HEK293 (cell line): ENCODE measurements at regions not wholly inside any gene's neighbourhood (a gene's known extent, or its start where the extent isn't known, plus 50 kb on each side); places are given as distances from the start of the nearest gene placed in this dataset.

Experiments
- CTCF ChIA-PET: fragments of 350-600 bp; formaldehyde crosslinking; extraction: SDS; loops from one replicate; lab custom pipeline; 2021; ENCODE audit warnings: antibody characterized with exemption; lab: Yijun Ruan, JAX
- POLR2A ChIA-PET: fragments of 300-600 bp; formaldehyde crosslinking; extraction: SDS; loops from one replicate; lab custom pipeline; 2020; ENCODE audit warnings: antibody characterized with exemption, inconsistent platforms; lab: Yijun Ruan, JAX
- H3K27ac ChIP-seq: fragments of 200-500 bp; sonication (Bioruptor generic); 2 replicates; pipeline ENCODE4 v1.5.1; 2014; ENCODE audit warnings: low read depth, low read length, control low read depth, inconsistent platforms; ENCODE audit errors: extremely low read depth
- H3K36me3 ChIP-seq, 2 experiments: fragments of 200-500 bp in 1 of 2; sonication (Bioruptor generic) in 1 of 2; 1 replicate in 1 of 2; 2 replicates in 1 of 2; pipeline ENCODE4 v1.5.1; 2014 to 2017; ENCODE audit warnings: inconsistent platforms in 2 of 2, low read length in 2 of 2; ENCODE audit not compliant: control insufficient read depth in 2 of 2, insufficient read depth in 1 of 2
- H3K4me1 ChIP-seq: fragments of 200-500 bp; sonication (Bioruptor generic); 2 replicates; pipeline ENCODE4 v1.5.1; 2014; ENCODE audit warnings: mild to moderate bottlenecking, low read length, inconsistent platforms; ENCODE audit not compliant: control insufficient read depth, insufficient read depth
- H3K4me3 ChIP-seq: 2 replicates; pipeline ENCODE4 v1.5.1; 2011; ENCODE audit warnings: low read depth, mild to moderate bottlenecking, control low read depth, low read length, moderate library complexity
- H3K9me3 ChIP-seq: fragments of 200-500 bp; sonication (Bioruptor generic); 2 replicates; pipeline ENCODE4 v1.5.1; 2014; ENCODE audit warnings: low read depth, low read length, inconsistent platforms; ENCODE audit not compliant: control insufficient read depth, insufficient read depth
- HIC1 ChIP-seq: fragments of 450-650 bp; formaldehyde crosslinking; IDR thresholded peaks from 2 replicates; pipeline ENCODE4 v1.5.1; 2016; ENCODE audit warnings: missing biosample characterization, missing genetic modification characterization
- MYNN ChIP-seq: fragments of 450-650 bp; formaldehyde crosslinking; IDR thresholded peaks from 2 replicates; pipeline ENCODE4 v1.5.1; 2016; ENCODE audit warnings: missing biosample characterization, missing genetic modification characterization, borderline replicate concordance
- ZBTB48 ChIP-seq: fragments of 450-650 bp; formaldehyde crosslinking; IDR thresholded peaks from 2 replicates; pipeline ENCODE4 v1.5.1; 2016; ENCODE audit warnings: missing biosample characterization, missing genetic modification characterization
- ZIC2 ChIP-seq: fragments of 450-650 bp; formaldehyde crosslinking; IDR thresholded peaks from 2 replicates; pipeline ENCODE4 v1.5.1; 2016; ENCODE audit warnings: missing biosample characterization, missing genetic modification characterization
- ZNF16 ChIP-seq: fragments of 450-650 bp; formaldehyde crosslinking; IDR thresholded peaks from 2 replicates; pipeline ENCODE4 v1.5.1; 2016; ENCODE audit warnings: low read depth, missing biosample characterization, missing genetic modification characterization
- ZNF211 ChIP-seq: fragments of 450-650 bp; formaldehyde crosslinking; IDR thresholded peaks from 2 replicates; pipeline ENCODE4 v1.5.1; 2016; ENCODE audit warnings: low read depth, missing biosample characterization, missing genetic modification characterization
- ZNF239 ChIP-seq: fragments of 450-650 bp; formaldehyde crosslinking; IDR thresholded peaks from 2 replicates; pipeline ENCODE4 v1.5.1; 2016; ENCODE audit warnings: missing biosample characterization, missing genetic modification characterization
- ZNF292 ChIP-seq: fragments of 450-650 bp; formaldehyde crosslinking; IDR thresholded peaks from 2 replicates; pipeline ENCODE4 v1.5.1; 2016; ENCODE audit warnings: low read depth, missing biosample characterization, missing genetic modification characterization, borderline replicate concordance
- ZNF394 ChIP-seq: fragments of 450-650 bp; formaldehyde crosslinking; IDR thresholded peaks from 2 replicates; pipeline ENCODE4 v1.5.1; 2016; ENCODE audit warnings: missing biosample characterization, missing genetic modification characterization, mild to moderate bottlenecking, moderate library complexity, borderline replicate concordance
- ZNF580 ChIP-seq: fragments of 450-650 bp; formaldehyde crosslinking; IDR thresholded peaks from 2 replicates; pipeline ENCODE4 v1.5.1; 2016; ENCODE audit warnings: missing biosample characterization, missing genetic modification characterization
- ZNF645 ChIP-seq: fragments of 450-650 bp; formaldehyde crosslinking; IDR thresholded peaks from 2 replicates; pipeline ENCODE4; 2016; ENCODE audit warnings: missing biosample characterization, missing genetic modification characterization
- ZSCAN4 ChIP-seq: fragments of 450-650 bp; formaldehyde crosslinking; IDR thresholded peaks from 2 replicates; pipeline ENCODE4 v1.5.1; 2017; ENCODE audit warnings: missing biosample characterization, missing genetic modification characterization
- ZSCAN5A ChIP-seq: fragments of 450-650 bp; formaldehyde crosslinking; IDR thresholded peaks from 2 replicates; pipeline ENCODE4 v1.5.1; 2016; ENCODE audit warnings: missing biosample characterization, missing genetic modification characterization

GRCh38 chrX:138769918-138770317 lies 58.4 kb upstream of the FGF13 start:
- CTCF ChIA-PET, result interaction anchor here (0.5 kb wide), 1 partner anchor 142 kb away, joined by 3 read pairs; no protein-coding TSS in a partner anchor

GRCh38 chrX:138765051-138765450 lies 53.5 kb upstream of the FGF13 start:
- TF ChIP-seq ZNF16, result no peak
- TF ChIP-seq MYNN, result no peak
- Histone ChIP-seq H3K4me3 (no peak overlapping the region), H3K9me3 (no peaks in the 10 kb centered on the region), H3K36me3 (no peaks in the 10 kb centered on the region), H3K27ac (no peak overlapping the region), H3K4me1 (no peaks in the 10 kb centered on the region)
- CTCF ChIA-PET, result interaction anchor here (1.2 to 1.3 kb wide), 2 partner anchors 11 to 16 kb away, joined by 3 to 5 read pairs; no protein-coding TSS in a partner anchor
- POLR2A ChIA-PET, result no interaction called here

More at GRCh38 chrX:138769918-138770317, 58.4 kb upstream of the FGF13 start:
- H3K36me3 ChIP-seq, result no peaks in the 10 kb centered on the region
- H3K4me3 ChIP-seq, result no peak overlapping the region
- no peak for TF ChIP-seq ZNF394 (tag by site-specific recombination)
- TF ChIP-seq ZNF239, result peak; percentile 77; the same call in 1 of the 2 replicates
- POLR2A ChIA-PET, result no interaction called here
- no peaks in the 10 kb centered on the region for H3K9me3 ChIP-seq
- H3K27ac ChIP-seq, result no peak overlapping the region
- no peaks in the 10 kb centered on the region for H3K4me1 ChIP-seq

GRCh38 chrX:138763761-138764160 lies 52.2 kb upstream of the FGF13 start:
- H3K27ac ChIP-seq, result no peak overlapping the region
- no peaks in the 10 kb centered on the region for H3K4me1 ChIP-seq
- H3K9me3 ChIP-seq, result no peaks in the 10 kb centered on the region
- no peaks in the 10 kb centered on the region for H3K36me3 ChIP-seq
- ChIA-PET CTCF (interaction anchor here (0.6 to 0.7 kb wide), 2 partner anchors 8 to 10 kb away, joined by 3 to 4 read pairs; no protein-coding TSS in a partner anchor), POLR2A (no interaction called here)
- H3K4me3 ChIP-seq, result no peak overlapping the region
- no peak for TF ChIP-seq ZNF580
- no peak for TF ChIP-seq HIC1 (tag by site-specific recombination)
- TF ChIP-seq ZSCAN5A (tag by site-specific recombination), result no peak
- TF ChIP-seq ZNF292 (tag by site-specific recombination), result no peak
- no peak for TF ChIP-seq ZNF645 (tag by site-specific recombination)
- no peak for TF ChIP-seq ZBTB48 (tag by site-specific recombination)
- no peak for TF ChIP-seq ZIC2 (tag by site-specific recombination)
- TF ChIP-seq ZNF211 (tag by site-specific recombination), result no peak

GRCh38 chrX:138761380-138761779 lies 49.9 kb upstream of the FGF13 start:
- H3K4me1 ChIP-seq, result no peaks in the 10 kb centered on the region
- no peaks in the 10 kb centered on the region for H3K9me3 ChIP-seq
- no peak overlapping the region for H3K4me3 ChIP-seq
- no peak overlapping the region for H3K27ac ChIP-seq
- ChIA-PET POLR2A (no interaction called here), CTCF (interaction anchor here (0.6 kb wide), 1 partner anchor 18 kb away, joined by 3 read pairs; no protein-coding TSS in a partner anchor)
- TF ChIP-seq ZSCAN4 (tag by site-specific recombination) (no peak), HIC1 (tag by site-specific recombination) (no peak)
- H3K36me3 ChIP-seq, result no peaks in the 10 kb centered on the region
